ENCODE measurements at regions not wholly inside any gene's neighbourhood (a gene's known extent, or its start where the extent isn't known, plus 50 kb on each side); places are given as distances from the start of the nearest gene placed in this dataset.
A peak's percentile ranks its signal among the peaks of the same experiment; 100 is the strongest.

DNA sequence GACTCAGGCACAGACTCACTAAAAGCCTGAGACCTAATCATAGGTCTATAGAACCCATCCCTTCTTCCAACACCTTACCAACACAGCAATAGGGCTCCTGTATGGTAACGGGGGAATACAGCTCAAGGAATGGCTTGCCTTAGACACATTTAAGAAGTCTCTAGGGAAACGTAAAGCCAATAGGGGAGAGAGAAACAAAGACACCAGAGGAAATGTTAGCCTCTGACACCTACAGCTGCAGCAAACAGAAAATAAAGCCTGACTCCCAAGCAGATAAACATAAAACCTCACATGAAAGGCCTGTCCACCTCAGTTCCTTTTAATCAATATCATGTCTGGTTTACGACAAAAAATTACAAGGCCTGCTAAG is 51.1 kb upstream of the NCOA1 start:
- no peak for DNase-seq (ENCODE audit: low read depth)

DNA sequence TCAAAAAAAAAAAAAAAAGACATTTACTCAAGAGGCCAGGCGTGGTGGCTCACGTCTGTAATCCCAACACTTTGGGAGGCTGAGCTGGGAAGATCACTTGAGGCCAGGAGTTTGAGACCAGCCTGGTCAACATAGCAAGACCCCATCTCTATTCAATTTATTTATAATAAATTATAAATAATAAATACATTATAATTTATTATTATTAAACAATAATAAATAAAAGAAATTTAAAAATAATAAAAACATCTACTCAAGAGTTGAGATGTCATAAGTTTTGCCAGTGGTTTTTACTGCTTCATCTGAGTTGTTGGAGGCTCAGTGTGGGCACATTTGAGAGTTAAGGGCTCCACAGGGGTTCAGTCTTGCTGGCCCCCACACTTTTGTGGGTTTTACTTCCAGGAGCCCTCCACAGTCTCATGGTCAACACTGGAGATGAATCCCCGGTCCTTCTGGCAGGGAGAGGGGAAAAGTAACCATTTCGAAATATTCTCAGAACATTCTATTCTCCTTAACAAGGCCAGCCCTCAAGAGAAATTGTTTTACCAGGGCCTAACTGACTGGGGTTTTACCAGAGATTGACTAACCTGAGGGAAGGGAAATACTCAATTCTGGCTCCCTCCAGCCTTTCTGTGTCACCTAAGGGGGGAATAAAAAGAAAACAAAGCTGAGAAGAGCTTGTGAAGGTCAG is 51.6 kb upstream of the NCOA1 start:
- H3K4me1 ChIP-seq (ENCODE audit: control insufficient read depth, insufficient read depth, low read length): peaks cover 28% of the 10 kb centered on the region
- DNase-seq (ENCODE audit: low read depth): peak; percentile 53
- peaks cover 5% of the 10 kb centered on the region for H3K9me3 ChIP-seq (ENCODE audit: control insufficient read depth, low read length)
- H3K36me3 ChIP-seq (ENCODE audit: control insufficient read depth, insufficient read depth, low read length, severe bottlenecking): no peaks in the 10 kb centered on the region
- peak overlapping the region; percentile 11 for H3K4me3 ChIP-seq (ENCODE audit: low read length)
- H3K9ac ChIP-seq (ENCODE audit: low read length): no peak overlapping the region
- H3K27me3 ChIP-seq (replicated peaks; ENCODE audit: control insufficient read depth, insufficient read depth, low read length): no peaks in the 10 kb centered on the region

More for the DNA sequence above, 51.1 kb upstream of the NCOA1 start:
- Histone ChIP-seq H3K4me1 (ENCODE audit: control insufficient read depth, insufficient read depth, low read length) (peaks cover 25% of the 10 kb centered on the region), H3K4me3 (ENCODE audit: low read length) (peak overlapping the region; percentile 11), H3K9me3 (ENCODE audit: control insufficient read depth, low read length) (peaks cover 5% of the 10 kb centered on the region), H3K9ac (ENCODE audit: low read length) (no peak overlapping the region), H3K36me3 (ENCODE audit: control insufficient read depth, insufficient read depth, low read length, severe bottlenecking) (no peaks in the 10 kb centered on the region), H3K27me3 (replicated peaks; ENCODE audit: control insufficient read depth, insufficient read depth, low read length) (no peaks in the 10 kb centered on the region)

DNA sequence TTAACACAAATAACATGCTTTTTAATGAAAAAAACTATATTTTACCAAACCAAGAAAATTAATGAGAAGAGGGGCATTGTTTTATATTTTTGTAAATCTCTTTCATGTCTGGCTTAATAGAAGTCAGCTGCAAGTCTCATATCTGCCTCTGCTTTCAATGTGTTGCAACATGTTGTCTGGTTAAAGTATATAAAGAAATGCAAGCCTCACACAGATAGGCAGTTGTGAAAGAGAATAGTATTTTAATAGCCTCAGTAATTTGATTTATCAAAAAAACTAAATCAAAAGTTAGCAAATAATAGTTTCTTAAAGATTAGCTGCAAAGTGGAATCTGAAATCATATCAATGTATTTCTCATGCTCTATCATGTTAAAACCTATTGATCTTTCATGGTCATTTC is 52.9 kb upstream of the NCOA1 start:
- peak; percentile 89 for DNase-seq (ENCODE audit: low read depth)
- H3K4me3 ChIP-seq (ENCODE audit: low read length): no peak overlapping the region
- H3K9ac ChIP-seq (ENCODE audit: low read length): peak overlapping the region; percentile 39
- H3K27me3 ChIP-seq (replicated peaks; ENCODE audit: control insufficient read depth, insufficient read depth, low read length): no peaks in the 10 kb centered on the region
- H3K36me3 ChIP-seq (ENCODE audit: control insufficient read depth, insufficient read depth, low read length, severe bottlenecking): no peaks in the 10 kb centered on the region
- H3K4me1 ChIP-seq (ENCODE audit: control insufficient read depth, insufficient read depth, low read length): peaks cover 30% of the 10 kb centered on the region
- peaks cover 5% of the 10 kb centered on the region for H3K9me3 ChIP-seq (ENCODE audit: control insufficient read depth, low read length)

DNA sequence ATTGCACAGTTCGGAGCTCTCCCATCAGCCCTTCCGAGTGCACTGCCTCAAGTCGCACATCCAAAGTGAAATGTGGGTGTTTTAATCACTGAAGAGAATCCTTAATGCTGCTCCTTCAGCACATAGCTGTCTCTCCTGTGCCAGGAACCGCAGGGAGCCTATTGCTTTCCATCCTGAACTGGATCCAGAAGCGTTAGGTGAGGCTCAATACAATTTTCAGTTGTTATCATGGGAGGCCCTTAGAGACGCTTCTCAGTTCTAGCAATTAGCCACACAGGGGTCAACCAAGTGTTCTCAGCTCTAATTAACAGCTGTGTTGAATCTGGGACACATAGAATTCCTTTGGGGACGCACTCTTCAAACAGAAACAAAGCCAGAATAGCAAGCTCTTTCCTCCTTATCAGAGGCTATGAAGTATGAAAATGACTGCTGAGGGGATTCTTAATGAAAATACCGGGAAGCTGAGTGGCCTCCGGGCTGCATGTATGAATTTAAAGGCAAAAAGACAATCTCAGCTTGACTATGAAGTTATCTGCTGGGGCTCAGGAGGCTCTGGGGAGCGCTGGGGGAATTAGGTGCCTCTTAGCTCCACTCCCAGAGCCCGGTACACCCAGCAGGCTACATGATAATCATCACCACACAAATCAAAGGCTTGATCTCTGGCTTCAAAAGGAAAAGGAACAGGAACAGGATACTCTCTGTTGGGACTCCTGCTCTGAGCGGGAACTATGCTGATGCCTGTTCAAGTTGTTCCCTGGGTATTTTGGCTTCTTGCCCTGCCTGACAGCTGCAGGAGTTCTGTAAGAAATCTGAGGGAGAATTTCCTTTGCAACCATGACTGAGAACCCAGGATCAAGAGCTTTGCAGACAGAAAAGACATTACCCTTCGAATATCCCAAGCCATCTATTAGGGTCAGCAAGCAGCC is 55.4 kb upstream of the NCOA1 start:
- Histone ChIP-seq H3K4me3 (ENCODE audit: low read length) (peak overlapping the region; percentile 14), H3K4me1 (ENCODE audit: control insufficient read depth, insufficient read depth, low read length) (peaks cover 30% of the 10 kb centered on the region), H3K36me3 (ENCODE audit: control insufficient read depth, insufficient read depth, low read length, severe bottlenecking) (no peaks in the 10 kb centered on the region), H3K9ac (ENCODE audit: low read length) (peak overlapping the region; percentile 39), H3K27me3 (replicated peaks; ENCODE audit: control insufficient read depth, insufficient read depth, low read length) (no peaks in the 10 kb centered on the region), H3K9me3 (ENCODE audit: control insufficient read depth, low read length) (peaks cover 5% of the 10 kb centered on the region)
- DNase-seq (ENCODE audit: low read depth): peak; percentile 82

DNA sequence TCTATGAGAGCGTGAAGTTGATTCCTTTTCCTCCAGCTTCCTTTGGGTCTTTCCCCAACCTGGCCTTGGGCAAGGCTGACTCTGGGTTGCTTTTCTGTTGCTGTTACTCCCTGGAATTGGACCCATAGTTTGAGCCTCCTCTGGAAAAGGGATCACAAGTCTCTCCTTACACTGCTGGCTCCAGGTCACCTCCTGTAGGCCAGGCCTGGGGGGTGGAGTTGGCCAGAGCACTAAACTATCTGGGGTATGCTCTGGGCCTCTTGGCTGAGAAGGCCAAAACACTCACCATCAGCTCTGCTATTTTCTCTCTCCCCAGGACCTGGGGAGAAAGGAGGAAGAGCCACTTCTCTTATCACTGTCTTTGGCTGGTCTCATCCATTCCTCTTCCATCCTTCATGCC is 56.5 kb upstream of the NCOA1 start:
- no peaks in the 10 kb centered on the region for H3K27me3 ChIP-seq (replicated peaks; ENCODE audit: control insufficient read depth, insufficient read depth, low read length)
- no peaks in the 10 kb centered on the region for H3K9me3 ChIP-seq (ENCODE audit: control insufficient read depth, low read length)
- H3K9ac ChIP-seq (ENCODE audit: low read length): no peak overlapping the region
- H3K36me3 ChIP-seq (ENCODE audit: control insufficient read depth, insufficient read depth, low read length, severe bottlenecking): no peaks in the 10 kb centered on the region
- H3K4me1 ChIP-seq (ENCODE audit: control insufficient read depth, insufficient read depth, low read length): peaks cover 31% of the 10 kb centered on the region
- DNase-seq (ENCODE audit: low read depth): peak; percentile 24
- no peak overlapping the region for H3K4me3 ChIP-seq (ENCODE audit: low read length)

DNA sequence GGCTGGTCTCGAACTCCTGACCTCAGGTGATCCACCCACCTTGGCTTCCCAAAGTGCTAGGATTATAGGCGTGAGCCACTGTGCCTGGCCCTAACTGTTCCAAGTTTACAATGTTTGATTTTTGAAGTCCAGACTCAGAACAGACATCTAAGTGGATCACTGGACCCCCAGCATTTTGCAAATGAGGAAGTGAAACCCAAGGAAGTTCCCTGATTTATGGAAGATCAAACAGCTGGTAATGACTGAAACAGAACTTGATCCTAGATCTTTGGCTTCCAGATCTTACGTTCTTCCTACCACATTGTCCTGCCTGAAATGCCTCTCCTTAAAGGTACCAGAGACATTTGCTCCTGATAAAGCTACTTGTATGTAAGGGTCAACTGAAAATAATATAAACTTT is 58.3 kb upstream of the NCOA1 start:
- no peak for DNase-seq (ENCODE audit: low read depth)
- Histone ChIP-seq H3K4me1 (ENCODE audit: control insufficient read depth, insufficient read depth, low read length) (peaks cover 24% of the 10 kb centered on the region), H3K4me3 (ENCODE audit: low read length) (no peak overlapping the region), H3K36me3 (ENCODE audit: control insufficient read depth, insufficient read depth, low read length, severe bottlenecking) (no peaks in the 10 kb centered on the region), H3K27me3 (replicated peaks; ENCODE audit: control insufficient read depth, insufficient read depth, low read length) (no peaks in the 10 kb centered on the region), H3K9me3 (ENCODE audit: control insufficient read depth, low read length) (no peaks in the 10 kb centered on the region), H3K9ac (ENCODE audit: low read length) (no peak overlapping the region)

DNA sequence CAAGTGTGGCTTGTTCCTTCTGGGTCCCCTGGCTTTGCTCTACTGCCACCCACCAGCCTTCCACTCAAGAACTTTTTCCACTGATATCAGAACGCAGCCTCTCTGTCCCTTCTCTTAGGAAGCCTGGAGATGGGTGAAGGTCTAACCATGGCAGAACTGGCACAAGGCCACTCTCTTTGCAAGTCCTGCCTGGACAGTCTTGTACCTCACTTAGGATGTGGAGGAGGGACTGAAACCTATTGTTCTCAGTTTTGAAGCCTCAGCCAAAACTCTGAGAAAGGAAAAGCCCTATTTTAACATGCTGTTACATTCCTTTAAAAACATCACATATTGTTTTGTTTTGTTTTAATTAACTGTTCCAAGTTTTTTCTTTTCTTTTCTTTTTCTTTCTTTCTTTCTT is 58.9 kb upstream of the NCOA1 start:
- DNase-seq (ENCODE audit: low read depth): peak; percentile 11
- H3K9me3 ChIP-seq (ENCODE audit: control insufficient read depth, low read length): no peaks in the 10 kb centered on the region
- no peaks in the 10 kb centered on the region for H3K27me3 ChIP-seq (replicated peaks; ENCODE audit: control insufficient read depth, insufficient read depth, low read length)
- H3K36me3 ChIP-seq (ENCODE audit: control insufficient read depth, insufficient read depth, low read length, severe bottlenecking): no peaks in the 10 kb centered on the region
- peaks cover 23% of the 10 kb centered on the region for H3K4me1 ChIP-seq (ENCODE audit: control insufficient read depth, insufficient read depth, low read length)
- H3K9ac ChIP-seq (ENCODE audit: low read length): no peak overlapping the region
- H3K4me3 ChIP-seq (ENCODE audit: low read length): no peak overlapping the region

DNA sequence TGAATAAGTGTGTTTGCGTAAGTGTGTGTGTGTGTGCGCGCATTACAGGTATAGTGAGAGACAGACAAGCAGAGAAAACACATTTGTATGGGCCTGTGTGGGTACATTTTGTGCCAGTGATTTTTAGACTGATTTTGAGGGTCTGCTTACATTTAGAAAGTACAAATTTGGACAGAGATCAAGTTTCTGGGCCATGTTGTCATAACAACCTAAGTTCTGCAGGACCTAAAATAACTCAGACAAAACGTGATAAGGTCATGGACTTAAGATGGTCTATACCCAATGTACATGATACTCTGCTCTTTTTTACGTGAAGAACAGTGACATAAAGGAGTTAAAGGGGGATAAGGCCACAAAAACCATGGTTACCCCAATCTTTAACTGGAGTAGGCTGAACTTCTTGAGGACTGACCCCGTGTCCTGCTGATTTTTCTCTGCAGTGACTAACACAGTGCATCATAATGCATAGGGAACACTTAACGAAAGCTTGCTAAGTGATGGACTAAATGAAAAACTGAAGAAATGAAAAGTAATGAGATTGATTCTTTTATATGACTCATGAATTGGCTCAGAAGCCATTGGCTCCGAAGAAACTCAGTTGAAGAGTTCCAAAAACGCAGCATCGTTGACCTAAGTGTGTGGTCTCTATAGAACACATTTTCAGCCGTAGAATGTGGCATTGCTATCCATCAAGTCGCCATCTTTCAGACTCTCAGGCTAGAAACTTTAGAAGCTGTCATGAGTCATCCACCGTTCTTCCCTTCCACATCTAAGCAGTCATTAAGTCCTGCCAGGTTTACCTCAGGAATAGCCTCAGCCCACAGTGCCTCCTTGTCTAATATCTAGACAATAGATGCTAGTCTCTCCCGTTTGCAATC is 61.6 kb upstream of the NCOA1 start:
- H3K9ac ChIP-seq (ENCODE audit: low read length): no peak overlapping the region
- H3K9me3 ChIP-seq (ENCODE audit: control insufficient read depth, low read length): no peaks in the 10 kb centered on the region
- no peaks in the 10 kb centered on the region for H3K27me3 ChIP-seq (replicated peaks; ENCODE audit: control insufficient read depth, insufficient read depth, low read length)
- H3K4me3 ChIP-seq (ENCODE audit: low read length): no peak overlapping the region
- H3K4me1 ChIP-seq (ENCODE audit: control insufficient read depth, insufficient read depth, low read length): peaks cover 9% of the 10 kb centered on the region
- H3K36me3 ChIP-seq (ENCODE audit: control insufficient read depth, insufficient read depth, low read length, severe bottlenecking): no peaks in the 10 kb centered on the region
- peak; percentile 8 for DNase-seq (ENCODE audit: low read depth)

DNA sequence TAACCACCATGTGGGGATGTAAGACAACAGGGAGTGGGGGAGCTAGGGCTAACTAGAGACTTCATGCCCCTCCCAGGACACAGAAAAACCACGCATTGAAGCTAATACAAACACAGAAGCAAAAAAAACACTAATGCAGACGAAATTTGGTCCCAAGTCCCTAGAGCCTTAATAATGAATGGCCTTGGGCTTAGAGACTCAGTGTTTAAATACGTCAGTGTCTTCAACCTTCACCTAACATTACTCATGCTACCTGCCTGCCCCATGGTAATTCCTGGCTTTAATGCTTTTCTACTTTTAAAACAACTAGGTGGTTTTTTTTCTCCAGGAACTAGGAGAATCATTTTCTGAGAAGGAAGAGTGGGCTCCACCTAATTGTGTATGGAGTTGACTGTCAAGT is 64.1 kb upstream of the ITSN2 start:
- DNase-seq (ENCODE audit: low read depth): no peak
- H3K9me3 ChIP-seq (ENCODE audit: control insufficient read depth, low read length): peaks cover 9% of the 10 kb centered on the region
- H3K4me3 ChIP-seq (ENCODE audit: low read length): no peak overlapping the region
- H3K27me3 ChIP-seq (replicated peaks; ENCODE audit: control insufficient read depth, insufficient read depth, low read length): no peaks in the 10 kb centered on the region
- no peak overlapping the region for H3K9ac ChIP-seq (ENCODE audit: low read length)
- H3K36me3 ChIP-seq (ENCODE audit: control insufficient read depth, insufficient read depth, low read length, severe bottlenecking): no peaks in the 10 kb centered on the region
- H3K4me1 ChIP-seq (ENCODE audit: control insufficient read depth, insufficient read depth, low read length): peaks cover 5% of the 10 kb centered on the region

DNA sequence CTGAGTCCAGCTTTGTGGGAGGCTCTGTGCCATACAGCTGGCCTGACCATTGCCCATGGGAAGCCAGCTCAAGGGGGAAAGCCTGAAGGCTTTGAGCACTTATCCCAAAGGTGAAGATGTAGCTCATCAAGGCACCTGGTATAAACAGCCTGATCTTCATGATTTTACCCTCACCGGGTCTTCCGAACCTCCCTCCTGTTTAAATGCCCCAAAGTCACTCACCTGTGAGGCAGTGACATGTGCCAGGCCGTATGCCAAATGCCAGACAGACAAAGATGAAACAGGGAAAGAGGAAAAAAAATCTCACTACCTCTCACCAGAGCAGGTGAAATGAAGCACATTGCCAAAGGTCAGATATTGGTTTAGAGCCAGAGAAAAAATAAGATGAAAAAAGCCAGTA is 62.8 kb upstream of the ITSN2 start:
- Histone ChIP-seq H3K36me3 (ENCODE audit: control insufficient read depth, insufficient read depth, low read length, severe bottlenecking) (no peaks in the 10 kb centered on the region), H3K4me1 (ENCODE audit: control insufficient read depth, insufficient read depth, low read length) (peaks cover 4% of the 10 kb centered on the region), H3K4me3 (ENCODE audit: low read length) (no peak overlapping the region), H3K9ac (ENCODE audit: low read length) (no peak overlapping the region), H3K9me3 (ENCODE audit: control insufficient read depth, low read length) (peaks cover 9% of the 10 kb centered on the region), H3K27me3 (replicated peaks; ENCODE audit: control insufficient read depth, insufficient read depth, low read length) (no peaks in the 10 kb centered on the region)
- no peak for DNase-seq (ENCODE audit: low read depth)

DNA sequence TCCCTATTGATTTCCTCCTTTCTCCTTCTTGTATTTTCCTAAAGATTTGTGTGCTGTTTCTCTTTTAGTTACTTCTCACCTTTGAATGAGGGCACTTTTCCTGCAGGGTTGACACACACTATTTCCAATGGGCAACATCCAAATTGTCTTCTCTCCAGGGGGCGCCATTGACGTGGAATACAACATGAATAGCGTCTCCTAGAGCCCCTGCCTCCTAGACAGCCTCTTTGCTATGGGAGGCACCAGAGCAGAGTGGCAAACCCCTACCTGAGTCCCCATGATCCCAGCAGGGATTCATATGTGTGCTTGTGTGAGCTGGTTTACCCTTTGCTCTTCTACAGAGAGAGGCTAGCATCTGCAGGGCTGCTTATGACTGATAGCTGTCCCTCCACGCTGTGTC is 61.3 kb upstream of the ITSN2 start:
- H3K9ac ChIP-seq (ENCODE audit: low read length): no peak overlapping the region
- H3K4me3 ChIP-seq (ENCODE audit: low read length): no peak overlapping the region
- no peaks in the 10 kb centered on the region for H3K36me3 ChIP-seq (ENCODE audit: control insufficient read depth, insufficient read depth, low read length, severe bottlenecking)
- peaks cover 9% of the 10 kb centered on the region for H3K9me3 ChIP-seq (ENCODE audit: control insufficient read depth, low read length)
- H3K27me3 ChIP-seq (replicated peaks; ENCODE audit: control insufficient read depth, insufficient read depth, low read length): no peaks in the 10 kb centered on the region
- DNase-seq (ENCODE audit: low read depth): peak; percentile 83
- peaks cover under 1% of the 10 kb centered on the region for H3K4me1 ChIP-seq (ENCODE audit: control insufficient read depth, insufficient read depth, low read length)
